H4 (cell line): ENCODE measurements at regions not wholly inside any gene's neighbourhood (a gene's known extent, or its start where the extent isn't known, plus 50 kb on each side); places are given as distances from the start of the nearest gene placed in this dataset.

Experiments
- DNase-seq: peaks from one replicate; pipeline ENCODE4 v3.0.0-alpha.2; 2015; ENCODE audit warnings: low spot score

GRCh38 chr1:48164571-48164970, 57.9 kb upstream of the SLC5A9 start:
- DNase-seq: no peak

- DNase-seq: no peak
Measured at GRCh38 chr1:48160486-48161132, 61.9 kb upstream of the SLC5A9 start.

GRCh38 chr1:48139275-48139674, 83.2 kb upstream of the SLC5A9 start:
- DNase-seq: no peak

- DNase-seq: no peak
Measured at GRCh38 chr1:48127735-48128685, 94.5 kb upstream of the SLC5A9 start.

GRCh38 chr1:48123647-48124046, 98.9 kb upstream of the SLC5A9 start:
- no peak for DNase-seq

GRCh38 chr1:48121955-48122354, 100.6 kb upstream of the SLC5A9 start:
- DNase-seq: no peak

GRCh38 chr1:48120621-48121020, 101.9 kb upstream of the SLC5A9 start:
- DNase-seq: no peak

- no peak for DNase-seq
Measured at GRCh38 chr1:48115835-48116234, 106.7 kb upstream of the SLC5A9 start.

- DNase-seq: no peak
Measured at GRCh38 chr1:48114596-48115382, 107.7 kb upstream of the SLC5A9 start.

- peak; percentile 49 for DNase-seq
Measured at GRCh38 chr1:48109390-48110013, 112.3 kb upstream of the TRABD2B start.

- DNase-seq: no peak
Measured at GRCh38 chr1:48107516-48107915, 110.3 kb upstream of the TRABD2B start.

- DNase-seq: no peak
Measured at GRCh38 chr1:48106049-48106448, 108.9 kb upstream of the TRABD2B start.

GRCh38 chr1:48105165-48105564, 108.0 kb upstream of the TRABD2B start:
- no peak for DNase-seq

GRCh38 chr1:48103495-48103894, 106.3 kb upstream of the TRABD2B start:
- DNase-seq: no peak

GRCh38 chr1:48102766-48103165, 105.6 kb upstream of the TRABD2B start:
- DNase-seq: no peak

GRCh38 chr1:48099072-48099773, 102.0 kb upstream of the TRABD2B start:
- no peak for DNase-seq

GRCh38 chr1:48093696-48094528, 96.7 kb upstream of the TRABD2B start:
- peak; percentile 68 for DNase-seq

GRCh38 chr1:48093147-48093546, 96.0 kb upstream of the TRABD2B start:
- no peak for DNase-seq

- DNase-seq: no peak
Measured at GRCh38 chr1:48092401-48092800, 95.2 kb upstream of the TRABD2B start.

- DNase-seq: no peak
Measured at GRCh38 chr1:48089356-48089891, 92.2 kb upstream of the TRABD2B start.
